Panc1 (cell line): ENCODE measurements at regions not wholly inside any gene's neighbourhood (a gene's known extent, or its start where the extent isn't known, plus 50 kb on each side); places are given as distances from the start of the nearest gene placed in this dataset.

Experiments
- ATAC-seq: fragments of 200-7000 bp; cut with Tn5 transposase; 2 replicates; pipeline ENCODE4 v1.9.1; 2020; ENCODE audit warnings: mild to moderate bottlenecking, moderate library complexity
- BruUV-seq: library from RNA; stranded (reverse); fragments of 400-500 nt; replicated peaks from 2 replicates; lab custom pipeline; 2021; lab: Mats Ljungman, UMichigan
- CTCF ChIA-PET: fragments of 300-600 bp; sonication (Branson Sonifier 250); formaldehyde crosslinking; loops from one replicate; lab custom pipeline; 2022; ENCODE audit warnings: antibody characterized with exemption; lab: Charles Lee
- POLR2A ChIA-PET: fragments of 300-600 bp; sonication (Branson Sonifier 250); formaldehyde crosslinking; loops from one replicate; lab custom pipeline; 2022; ENCODE audit warnings: antibody characterized with exemption; lab: Charles Lee
- DNase-seq: peaks from one replicate; pipeline ENCODE4 v3.0.0-alpha.2; 2010; ENCODE audit warnings: low read depth, low spot score
- H3K27ac ChIP-seq: 2 replicates; pipeline ENCODE4 v1.5.1; 2011; ENCODE audit warnings: mild to moderate bottlenecking, low read length, inconsistent platforms
- H3K27me3 ChIP-seq: fragments of 200-500 bp; sonication (Bioruptor generic); 2 replicates; pipeline ENCODE4 v1.6.0; 2014; ENCODE audit warnings: low read length, inconsistent platforms; ENCODE audit not compliant: control insufficient read depth, insufficient read depth
- H3K36me3 ChIP-seq: fragments of 200-500 bp; sonication (Bioruptor generic); 2 replicates; pipeline ENCODE4 v1.5.1; 2014; ENCODE audit warnings: inconsistent platforms, mild to moderate bottlenecking, low read length, moderate library complexity; ENCODE audit not compliant: control insufficient read depth, insufficient read depth
- H3K4me1 ChIP-seq: 2 replicates; pipeline ENCODE4 v1.5.1; 2011; ENCODE audit warnings: inconsistent platforms, mild to moderate bottlenecking, low read length, moderate library complexity; ENCODE audit not compliant: control insufficient read depth, insufficient read depth
- H3K4me3 ChIP-seq, 2 experiments: 2 replicates each; pipeline ENCODE4 v1.5.1; 2011 to 2012; ENCODE audit warnings: low read depth in 2 of 2, low read length in 2 of 2, mild to moderate bottlenecking in 2 of 2, inconsistent platforms in 1 of 2, moderate library complexity in 1 of 2
- H3K9me3 ChIP-seq: fragments of 200-500 bp; sonication (Bioruptor generic); 2 replicates; pipeline ENCODE4 v1.5.1; 2014; ENCODE audit warnings: low read depth, mild to moderate bottlenecking, inconsistent platforms, low read length, moderate library complexity; ENCODE audit not compliant: control insufficient read depth, insufficient read depth
- CTCF ChIP-seq: fragments of 450-650 bp; IDR thresholded peaks from 2 replicates; pipeline ENCODE4 v1.5.1; 2017; ENCODE audit warnings: mild to moderate bottlenecking
- POLR2AphosphoS5 ChIP-seq: IDR thresholded peaks from 2 replicates; pipeline ENCODE4 v1.6.1; 2012; ENCODE audit warnings: mild to moderate bottlenecking, low read depth, low read length, moderate library complexity
- SIN3A ChIP-seq: IDR thresholded peaks from 2 replicates; pipeline ENCODE4 v1.6.1; 2012; ENCODE audit warnings: low read depth, mild to moderate bottlenecking, low read length, moderate library complexity, borderline replicate concordance; ENCODE audit not compliant: insufficient read depth
- TCF7L2 ChIP-seq: IDR thresholded peaks from 2 replicates; pipeline ENCODE4 v1.6.1; 2011; ENCODE audit warnings: mild to moderate bottlenecking, low read depth, low read length, inconsistent platforms
- in situ Hi-C: cut with HindIII; loops from 2 replicates; pipeline ENCODE4 v1.10.0; 2016; ENCODE audit warnings: low sequenced_read_pairs, low pct_unique_long_range_greater_than_20kb
- intact Hi-C: fragments of 100-400 bp; cut with micrococcal nuclease; formaldehyde crosslinking; loops from one replicate; pipeline ENCODE4 v1.10.0; 2022; ENCODE audit not compliant: unreplicated experiment
- TF ChIP-seq, protein P1 (sequence below), 2 experiments: IDR thresholded peaks; 2 replicates each; pipeline ENCODE4 v1.6.1; 2011 to 2012; ENCODE audit warnings: low read depth in 2 of 2, control low read depth in 1 of 2, low read length in 1 of 2, mild to moderate bottlenecking in 1 of 2, moderate library complexity in 1 of 2; ENCODE audit not compliant: insufficient read depth in 1 of 2

DNA sequence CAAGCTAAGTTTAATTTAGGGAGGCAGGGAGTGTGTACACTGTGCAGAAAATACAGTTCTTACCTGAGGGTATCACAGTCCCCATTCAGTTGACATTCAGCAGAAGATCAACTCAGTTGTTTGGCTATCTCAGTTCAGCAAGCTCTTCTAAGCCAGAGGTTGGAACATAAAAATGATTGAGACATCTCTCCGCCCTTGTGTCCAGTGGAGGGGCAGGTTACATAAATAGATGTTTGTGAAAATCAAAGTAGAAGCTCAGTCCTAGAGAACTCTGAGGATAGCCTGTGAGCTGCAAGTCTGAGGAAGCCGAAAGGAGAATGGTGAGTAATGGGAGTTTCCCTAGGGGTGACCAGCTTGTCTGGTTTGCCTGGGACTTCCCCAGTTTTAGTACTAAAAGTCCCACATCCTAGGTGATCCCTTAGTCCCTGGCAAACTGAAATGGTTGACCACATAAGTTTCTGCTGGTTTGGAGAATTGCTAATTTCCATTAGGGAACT is 251.4 kb upstream of the ATP2B1 start (continued):
- TF ChIP-seq, protein P1, sequence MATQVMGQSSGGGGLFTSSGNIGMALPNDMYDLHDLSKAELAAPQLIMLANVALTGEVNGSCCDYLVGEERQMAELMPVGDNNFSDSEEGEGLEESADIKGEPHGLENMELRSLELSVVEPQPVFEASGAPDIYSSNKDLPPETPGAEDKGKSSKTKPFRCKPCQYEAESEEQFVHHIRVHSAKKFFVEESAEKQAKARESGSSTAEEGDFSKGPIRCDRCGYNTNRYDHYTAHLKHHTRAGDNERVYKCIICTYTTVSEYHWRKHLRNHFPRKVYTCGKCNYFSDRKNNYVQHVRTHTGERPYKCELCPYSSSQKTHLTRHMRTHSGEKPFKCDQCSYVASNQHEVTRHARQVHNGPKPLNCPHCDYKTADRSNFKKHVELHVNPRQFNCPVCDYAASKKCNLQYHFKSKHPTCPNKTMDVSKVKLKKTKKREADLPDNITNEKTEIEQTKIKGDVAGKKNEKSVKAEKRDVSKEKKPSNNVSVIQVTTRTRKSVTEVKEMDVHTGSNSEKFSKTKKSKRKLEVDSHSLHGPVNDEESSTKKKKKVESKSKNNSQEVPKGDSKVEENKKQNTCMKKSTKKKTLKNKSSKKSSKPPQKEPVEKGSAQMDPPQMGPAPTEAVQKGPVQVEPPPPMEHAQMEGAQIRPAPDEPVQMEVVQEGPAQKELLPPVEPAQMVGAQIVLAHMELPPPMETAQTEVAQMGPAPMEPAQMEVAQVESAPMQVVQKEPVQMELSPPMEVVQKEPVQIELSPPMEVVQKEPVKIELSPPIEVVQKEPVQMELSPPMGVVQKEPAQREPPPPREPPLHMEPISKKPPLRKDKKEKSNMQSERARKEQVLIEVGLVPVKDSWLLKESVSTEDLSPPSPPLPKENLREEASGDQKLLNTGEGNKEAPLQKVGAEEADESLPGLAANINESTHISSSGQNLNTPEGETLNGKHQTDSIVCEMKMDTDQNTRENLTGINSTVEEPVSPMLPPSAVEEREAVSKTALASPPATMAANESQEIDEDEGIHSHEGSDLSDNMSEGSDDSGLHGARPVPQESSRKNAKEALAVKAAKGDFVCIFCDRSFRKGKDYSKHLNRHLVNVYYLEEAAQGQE (IDR thresholded peaks at IDR 0.05; ENCODE audit: insufficient read depth in 1 of 2, low read depth in 2 of 2, low read length in 1 of 2): no peak

DNA sequence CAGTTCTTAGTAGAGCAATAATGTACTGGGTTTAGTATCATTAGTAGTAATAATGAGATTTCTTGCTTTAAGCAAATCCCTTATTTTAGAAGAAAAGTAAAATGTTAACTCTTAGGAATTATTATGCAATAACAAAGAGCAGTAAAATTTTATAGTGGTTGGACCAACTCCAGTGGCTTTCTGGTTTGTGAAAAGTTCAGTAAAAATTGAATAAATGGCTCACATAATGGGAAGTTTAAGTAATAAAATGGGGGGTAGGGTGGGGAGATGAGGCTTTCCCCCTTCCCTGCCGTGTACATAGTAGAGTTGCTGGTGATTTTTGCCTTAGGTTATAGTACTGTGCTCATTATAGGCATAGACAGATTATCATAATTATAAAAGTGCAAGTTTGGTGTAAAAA is 250.5 kb upstream of the ATP2B1 start:
- intact Hi-C loops: no loop called here
- TF ChIP-seq, protein P1 (IDR thresholded peaks at IDR 0.05; ENCODE audit: insufficient read depth in 1 of 2, low read depth in 2 of 2, low read length in 1 of 2): no peak
- TF ChIP-seq CTCF (no peak), POLR2AphosphoS5 (no peak), SIN3A (no peak), TCF7L2 (no peak)
- in situ Hi-C loops: no loop called here
- CTCF ChIA-PET: no interaction called here
- H3K27me3 ChIP-seq: no peaks in the 10 kb centered on the region
- POLR2A ChIA-PET: no interaction called here
- no peak overlapping the region for H3K27ac ChIP-seq
- BruUV-seq: no TSS peak
- ATAC-seq: no peak
- H3K4me1 ChIP-seq: no peaks in the 10 kb centered on the region
- H3K4me3 ChIP-seq: no peak overlapping the region
- no peaks in the 10 kb centered on the region; the same call in 1 of the 2 replicates for H3K36me3 ChIP-seq
- DNase-seq: no peak
- H3K9me3 ChIP-seq: no peaks in the 10 kb centered on the region

DNA sequence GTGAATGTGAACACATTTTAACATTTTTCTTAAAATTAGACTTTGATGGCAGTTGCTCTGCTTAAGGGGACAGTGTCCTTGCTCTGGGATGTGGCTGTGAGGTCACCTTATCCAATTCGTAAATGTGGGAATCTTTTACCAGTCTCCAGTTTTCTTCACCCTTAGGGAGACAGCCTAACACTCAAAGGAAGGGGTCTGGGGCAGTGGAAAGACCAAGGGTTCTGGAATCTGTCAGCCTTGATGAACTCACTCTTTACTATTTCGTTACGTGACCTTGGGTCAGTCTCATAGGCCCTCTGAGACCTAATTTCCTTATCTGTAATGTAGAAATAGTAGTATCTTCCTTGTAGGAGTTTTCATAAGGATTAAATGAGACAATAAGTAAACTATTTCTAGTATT is 245.6 kb upstream of the ATP2B1 start:
- TF ChIP-seq TCF7L2 (no peak), POLR2AphosphoS5 (no peak), CTCF (no peak), SIN3A (no peak)
- TF ChIP-seq, protein P1 (IDR thresholded peaks at IDR 0.05; ENCODE audit: insufficient read depth in 1 of 2, low read depth in 2 of 2, low read length in 1 of 2): no peak
- POLR2A ChIA-PET: no interaction called here
- Histone ChIP-seq H3K4me1 (peaks cover 10% of the 10 kb centered on the region), H3K36me3 (no peaks in the 10 kb centered on the region), H3K9me3 (no peaks in the 10 kb centered on the region), H3K27me3 (no peaks in the 10 kb centered on the region), H3K27ac (no peak overlapping the region), H3K4me3 (no peak overlapping the region)
- intact Hi-C loops: no loop called here
- no TSS peak for BruUV-seq
- CTCF ChIA-PET: no interaction called here
- no peak for ATAC-seq
- no peak for DNase-seq
- in situ Hi-C loops: no loop called here
